Fibroblast of skin of abdomen (primary cell): ENCODE measurements at regions not wholly inside any gene's neighbourhood (a gene's known extent, or its start where the extent isn't known, plus 50 kb on each side); places are given as distances from the start of the nearest gene placed in this dataset.
A peak's percentile ranks its signal among the peaks of the same experiment; 100 is the strongest.

ENCODE experiments used
- DNase-seq: peaks from one replicate; pipeline ENCODE4 v3.0.0-alpha.2; 2013

DNA sequence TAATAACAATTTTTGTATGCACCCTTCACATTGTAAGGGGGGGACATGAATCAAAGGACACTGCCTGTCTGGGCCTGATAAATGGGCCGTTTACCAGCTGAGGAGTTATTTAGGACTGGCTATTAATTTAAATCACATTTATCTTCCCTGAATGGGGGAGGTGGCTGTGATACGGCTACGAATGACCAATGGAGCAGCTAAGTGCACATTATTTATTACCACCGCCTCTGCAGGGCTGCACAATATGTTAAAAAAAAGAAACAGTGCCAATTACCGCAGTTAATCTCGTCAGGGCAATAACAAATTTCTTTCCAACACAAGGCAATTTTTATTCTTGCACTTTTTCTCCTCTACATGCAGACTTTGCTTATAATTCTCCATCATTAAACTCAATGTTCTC, 318.4 kb downstream of the IRX2 start:
- no peak for DNase-seq

DNA sequence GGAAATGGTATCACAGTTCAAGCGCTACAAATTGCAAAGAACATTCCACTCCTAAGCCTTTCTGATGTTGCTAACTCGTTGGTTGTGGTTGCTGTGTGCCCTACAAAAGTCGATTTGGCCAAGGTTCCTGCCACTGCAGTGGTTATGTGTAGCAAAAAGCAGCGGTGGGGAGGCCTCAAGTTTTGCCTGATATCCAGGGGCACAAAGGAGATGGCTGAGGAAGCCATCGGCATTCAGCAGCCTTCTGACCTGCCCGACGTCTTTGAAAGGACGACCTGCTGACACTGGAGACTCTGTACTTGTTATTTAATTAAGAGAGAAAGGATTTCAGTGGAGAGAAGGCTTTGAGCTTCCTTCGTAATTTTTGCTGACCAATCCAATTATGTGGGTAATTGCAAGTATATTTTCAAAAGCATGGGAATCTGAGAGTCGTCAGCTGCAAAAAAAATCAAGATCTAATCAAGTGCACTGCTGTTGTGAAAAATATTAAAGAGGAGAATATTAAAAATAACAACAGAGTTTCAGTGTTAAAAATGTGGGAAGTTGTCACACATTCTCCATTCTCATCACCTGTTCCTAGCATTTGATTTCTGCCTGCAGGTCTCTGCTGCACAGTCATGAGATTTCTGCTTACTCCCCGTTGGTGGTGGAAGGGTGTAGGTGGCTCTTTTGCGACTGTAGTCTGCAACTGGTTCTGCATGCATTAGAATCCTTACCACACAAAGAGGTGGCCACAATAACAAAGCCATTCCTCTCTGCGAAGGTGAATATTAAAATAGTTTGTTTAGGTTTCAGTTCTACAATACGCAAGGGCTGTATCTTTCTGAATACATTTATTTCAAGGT, 319.2 kb downstream of the IRX2 start:
- no peak for DNase-seq

GRCh38 chr5:2430606-2431005, 320.9 kb downstream of the IRX2 start:
- no peak for DNase-seq

GRCh38 chr5:2427983-2428382, 323.5 kb downstream of the IRX2 start:
- no peak for DNase-seq

DNA sequence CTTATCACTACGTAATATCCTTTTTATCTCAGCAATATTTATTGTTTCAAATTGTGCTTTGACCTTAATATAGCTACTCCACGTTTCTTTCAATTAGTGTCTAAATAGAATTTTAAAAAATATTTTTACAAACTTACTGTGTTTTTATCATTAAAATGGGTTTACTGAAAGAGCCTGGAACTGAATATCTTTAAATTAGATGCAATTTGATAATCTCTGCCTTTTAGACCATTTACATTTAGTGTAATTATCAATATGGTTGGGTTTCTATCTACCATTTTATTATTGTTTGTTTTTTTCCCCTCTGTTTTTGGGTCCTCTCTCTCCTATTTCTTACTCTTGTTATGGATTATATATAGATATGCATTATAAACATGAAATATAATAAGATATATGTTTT, 327.8 kb downstream of the IRX2 start:
- DNase-seq, result no peak

DNA sequence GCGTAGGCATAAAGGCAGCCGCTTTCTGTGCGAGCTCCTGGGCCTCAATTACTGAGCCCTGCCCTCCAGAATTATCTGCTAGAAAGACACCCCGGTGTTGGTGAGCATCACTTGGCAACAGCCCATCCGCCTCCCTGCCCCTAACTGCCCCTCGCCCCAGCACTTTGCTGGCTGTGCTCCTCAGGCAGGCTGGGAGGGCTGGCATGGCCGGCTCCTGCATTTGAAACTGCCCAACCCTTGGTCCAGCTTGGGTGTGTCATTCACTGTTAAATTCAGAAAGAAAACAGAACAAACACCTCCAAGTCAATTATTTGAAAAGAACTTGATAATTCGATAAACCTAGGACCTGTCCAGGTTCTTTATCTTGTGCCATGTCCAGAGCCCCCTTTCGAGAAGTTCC, 334.2 kb downstream of the IRX2 start:
- DNase-seq, result no peak

GRCh38 chr5:2415678-2416077, 335.8 kb downstream of the IRX2 start:
- no peak for DNase-seq

- DNase-seq, result no peak
Measured at GRCh38 chr5:2410451-2410850, 341.0 kb downstream of the IRX2 start.

- DNase-seq, result no peak
Measured at GRCh38 chr5:2403296-2403695, 348.2 kb downstream of the IRX2 start.

GRCh38 chr5:2399804-2400203, 351.7 kb downstream of the IRX2 start:
- DNase-seq, result no peak

- no peak for DNase-seq
Measured at GRCh38 chr5:2399096-2399495, 352.4 kb downstream of the IRX2 start.

GRCh38 chr5:2393556-2393955, 357.9 kb downstream of the IRX2 start:
- no peak for DNase-seq

DNA sequence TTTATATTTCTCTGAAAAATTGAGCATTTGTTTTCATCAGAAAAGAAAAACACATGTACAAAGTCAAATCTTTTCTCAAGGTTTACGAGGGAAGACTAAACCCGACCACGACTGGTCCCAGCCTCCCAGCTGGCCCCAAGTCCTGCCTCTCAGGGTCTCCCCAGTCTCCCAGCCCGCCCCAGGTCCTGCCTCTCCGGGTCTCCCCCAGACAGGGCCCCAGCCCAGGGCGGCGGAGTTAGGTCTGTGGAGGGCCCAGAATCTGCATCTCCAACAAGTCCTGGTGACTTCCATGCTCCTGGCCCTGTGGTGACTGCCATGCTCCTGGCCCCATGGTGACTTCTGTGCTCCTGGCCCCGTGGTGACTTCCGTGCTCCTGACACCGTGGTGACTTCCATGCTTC, 359.9 kb downstream of the IRX2 start:
- no peak for DNase-seq

- no peak for DNase-seq
Measured at GRCh38 chr5:2391021-2391420, 360.5 kb downstream of the IRX2 start.

GRCh38 chr5:2388571-2388970, 362.9 kb downstream of the IRX2 start:
- DNase-seq, result no peak

GRCh38 chr5:2387634-2388325, 363.7 kb downstream of the IRX2 start:
- peak; percentile 2 for DNase-seq

DNA sequence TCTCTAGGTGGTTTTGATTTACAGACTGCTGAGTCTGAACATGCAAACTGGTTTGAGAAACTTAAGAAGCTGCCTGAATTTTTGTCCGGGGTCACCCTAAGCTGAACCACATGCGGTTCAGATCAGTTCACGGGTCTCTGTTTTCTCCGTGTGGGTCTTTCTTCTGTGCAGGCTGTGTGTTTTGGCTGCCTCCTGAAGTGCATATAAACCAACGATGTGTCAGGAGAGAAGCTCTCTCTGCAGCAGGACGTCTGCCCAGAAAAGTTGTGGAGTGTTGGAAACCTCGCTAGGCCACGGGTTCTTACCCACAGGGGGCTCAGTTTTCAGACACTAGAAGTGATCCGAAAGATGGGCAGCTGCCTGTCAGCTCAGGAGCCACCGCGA, 364.2 kb downstream of the IRX2 start:
- no peak for DNase-seq

- no peak for DNase-seq
Measured at GRCh38 chr5:2385818-2386217, 365.7 kb downstream of the IRX2 start.

DNA sequence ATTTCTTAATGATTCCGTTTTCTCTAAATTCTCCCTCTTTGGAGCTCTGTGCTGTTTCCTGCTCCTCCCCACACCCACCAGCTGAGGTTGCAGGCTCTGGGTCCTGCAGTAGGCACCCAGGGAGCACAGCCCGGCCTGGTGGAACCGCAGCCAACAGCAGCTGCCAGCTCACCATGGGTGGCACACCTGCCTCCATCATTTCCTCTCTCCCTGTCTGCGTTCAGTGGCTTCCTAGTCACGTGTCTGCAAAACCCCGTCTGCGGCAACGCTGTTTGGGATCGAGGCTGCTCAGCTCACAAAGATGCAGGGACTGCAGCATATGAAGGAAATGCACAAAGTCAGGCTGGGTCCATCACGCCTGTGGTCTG, 367.8 kb downstream of the IRX2 start:
- no peak for DNase-seq

DNA sequence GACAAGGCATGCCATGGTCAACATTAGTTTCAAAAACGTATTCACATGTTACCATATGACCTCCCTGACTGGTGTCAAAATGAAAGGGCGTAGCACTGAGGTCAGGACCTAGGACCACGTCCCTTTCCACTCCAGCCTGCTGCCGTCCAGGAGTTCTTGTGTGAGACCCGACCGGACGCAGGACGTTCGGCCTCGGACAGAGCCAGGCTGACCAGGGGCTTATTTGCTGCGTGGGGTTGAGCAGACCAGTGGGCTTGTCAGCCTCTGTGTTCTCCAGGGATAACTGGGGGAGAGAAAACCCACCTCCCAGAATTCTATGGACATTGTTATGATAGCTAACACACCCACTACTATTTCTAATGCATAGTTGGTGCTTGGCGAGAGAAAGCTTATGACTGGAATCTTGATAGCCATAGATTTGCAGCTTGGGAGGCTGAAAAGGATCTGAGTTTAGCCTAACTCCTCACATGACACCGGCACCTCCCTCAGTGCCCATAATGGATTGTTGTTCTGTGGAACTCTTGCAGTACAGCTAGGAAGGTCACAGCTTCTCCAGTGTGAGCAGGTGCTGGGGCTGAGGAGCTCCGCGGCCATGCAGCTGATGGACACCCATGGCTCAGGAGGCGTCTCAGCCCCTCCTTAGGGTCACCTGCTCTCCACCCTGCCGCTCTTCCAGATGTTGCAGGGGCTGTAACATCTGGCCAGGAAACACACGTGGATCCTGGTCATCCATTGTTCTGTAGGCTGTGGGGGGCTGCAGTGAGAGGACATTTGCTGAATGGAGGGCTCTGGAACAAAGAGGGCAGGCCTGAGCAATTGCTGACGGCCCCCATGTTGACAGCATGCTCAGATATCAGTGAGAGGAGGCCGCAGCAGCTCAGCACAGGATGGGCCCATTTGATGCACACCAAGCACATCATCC, 368.4 kb downstream of the IRX2 start:
- DNase-seq, result no peak

- no peak for DNase-seq
Measured at GRCh38 chr5:2381861-2382260, 369.6 kb downstream of the IRX2 start.

DNA sequence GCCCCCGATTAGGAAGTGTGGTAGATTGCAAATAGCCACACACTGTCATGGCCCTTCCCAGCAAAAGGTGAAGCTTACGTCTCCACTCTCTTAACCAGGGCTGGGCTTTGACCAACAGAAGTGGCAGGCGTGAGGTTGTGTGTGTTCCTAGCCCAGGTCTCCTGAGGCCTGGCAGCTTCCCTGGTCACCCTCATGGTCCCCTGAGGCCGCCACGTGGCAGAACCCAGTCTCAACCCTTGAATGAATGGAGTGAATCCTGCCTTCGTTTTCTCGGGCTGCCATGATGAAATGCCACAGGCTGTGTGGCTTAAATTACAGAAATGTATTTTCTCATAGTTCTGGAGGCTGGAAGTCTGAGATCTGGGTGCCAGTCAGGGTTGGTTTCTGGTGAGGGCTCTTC, 370.4 kb downstream of the IRX2 start:
- no peak for DNase-seq

- DNase-seq, result no peak
Measured at GRCh38 chr5:2378976-2379375, 372.5 kb downstream of the IRX2 start.
